HUES64 (cell line): ENCODE measurements at regions not wholly inside any gene's neighbourhood (a gene's known extent, or its start where the extent isn't known, plus 50 kb on each side); places are given as distances from the start of the nearest gene placed in this dataset.

Experiments
- H3K27ac ChIP-seq: 2 replicates; pipeline ENCODE4 v1.7.0; 2013; ENCODE audit warnings: low read depth, low read length, inconsistent platforms
- H3K27me3 ChIP-seq: 2 replicates; pipeline ENCODE4 v1.6.1; 2013; ENCODE audit warnings: mild to moderate bottlenecking, low read length; ENCODE audit not compliant: insufficient read depth
- H3K36me3 ChIP-seq: 2 replicates; pipeline ENCODE4 v1.6.1; 2013; ENCODE audit warnings: mild to moderate bottlenecking, low read length; ENCODE audit not compliant: insufficient read depth
- H3K4me1 ChIP-seq: 2 replicates; pipeline ENCODE4 v1.6.1; 2013; ENCODE audit warnings: mild to moderate bottlenecking, low read length, moderate library complexity; ENCODE audit not compliant: insufficient read depth
- H3K4me3 ChIP-seq: 2 replicates; pipeline ENCODE4 v1.5.1; 2013; ENCODE audit warnings: mild to moderate bottlenecking, low read length, moderate library complexity
- H3K9ac ChIP-seq: 2 replicates; pipeline ENCODE4 v1.6.1; 2013; ENCODE audit warnings: mild to moderate bottlenecking, low read depth, low read length
- H3K9me3 ChIP-seq: 2 replicates; pipeline ENCODE4 v1.6.1; 2013; ENCODE audit warnings: low read depth, low read length; ENCODE audit not compliant: insufficient read depth
- WGBS: fragments of 150-250, 120-280 bp; methylation state at CpG from one replicate; pipeline ENCODE4 v1.1.7; 2013; ENCODE audit warnings: missing lambda C conversion rate; 5-methylcytosine and 5-hydroxymethylcytosine counted together

GRCh38 chr1:184813528-184814089 lies 59.0 kb upstream of the EDEM3 start:
- H3K27ac ChIP-seq, result no peak overlapping the region
- peaks cover 44% of the 10 kb centered on the region for H3K9me3 ChIP-seq
- H3K27me3 ChIP-seq, result no peaks in the 10 kb centered on the region
- WGBS, result 89% methylated on average over 2 of the region's 2 CpGs
- H3K9ac ChIP-seq, result no peak overlapping the region
- H3K36me3 ChIP-seq, result peaks cover 21% of the 10 kb centered on the region
- H3K4me1 ChIP-seq, result no peaks in the 10 kb centered on the region
- H3K4me3 ChIP-seq, result no peak overlapping the region

GRCh38 chr1:184811439-184812111 lies 56.9 kb upstream of the EDEM3 start:
- H3K36me3 ChIP-seq, result peaks cover 17% of the 10 kb centered on the region
- H3K27ac ChIP-seq, result no peak overlapping the region
- H3K4me1 ChIP-seq, result no peaks in the 10 kb centered on the region
- no peak overlapping the region for H3K9ac ChIP-seq
- 96% methylated on average over 18 of the region's 19 CpGs for WGBS
- H3K27me3 ChIP-seq, result no peaks in the 10 kb centered on the region
- H3K4me3 ChIP-seq, result no peak overlapping the region
- H3K9me3 ChIP-seq, result peaks cover 42% of the 10 kb centered on the region

DNA sequence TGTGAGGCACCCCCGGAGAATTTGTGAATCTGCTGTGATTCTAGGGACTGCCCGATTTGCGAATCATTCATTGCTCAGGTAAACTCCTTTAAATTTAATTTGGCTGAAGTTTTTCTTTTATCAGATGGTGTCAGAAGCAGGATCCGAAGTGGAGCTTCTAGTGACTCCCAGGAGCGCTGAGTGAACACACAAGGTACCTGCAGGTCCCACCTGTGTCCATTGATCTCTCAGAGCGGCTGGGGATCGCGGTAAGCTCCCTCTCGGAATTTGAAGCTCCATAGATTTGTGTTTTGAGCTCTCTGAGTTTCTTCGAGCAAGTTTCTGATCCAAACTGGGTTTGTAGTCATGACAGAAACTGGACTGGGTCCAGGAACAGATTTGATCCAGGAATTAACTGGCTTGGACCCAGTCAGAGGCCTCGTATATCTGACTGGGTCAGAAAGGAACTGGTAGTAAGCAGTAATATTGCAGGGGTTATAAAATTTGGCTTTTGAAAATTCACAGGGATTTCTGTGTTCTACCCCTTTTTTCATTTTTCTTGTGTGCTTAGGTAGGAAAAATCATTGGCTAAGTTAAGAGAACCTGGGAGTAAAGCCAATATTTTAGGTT lies 56.2 kb upstream of the EDEM3 start:
- peaks cover 37% of the 10 kb centered on the region for H3K9me3 ChIP-seq

GRCh38 chr1:184806296-184806721 lies 51.7 kb upstream of the EDEM3 start:
- Histone ChIP-seq H3K27me3 (no peaks in the 10 kb centered on the region), H3K36me3 (no peaks in the 10 kb centered on the region), H3K4me3 (no peak overlapping the region), H3K4me1 (no peaks in the 10 kb centered on the region), H3K27ac (no peak overlapping the region), H3K9ac (no peak overlapping the region), H3K9me3 (no peaks in the 10 kb centered on the region)
- 91% methylated on average over 5 of the region's 5 CpGs for WGBS

More for the DNA sequence above, 56.2 kb upstream of the EDEM3 start:
- Histone ChIP-seq H3K27ac (no peak overlapping the region), H3K36me3 (peaks cover 17% of the 10 kb centered on the region), H3K27me3 (no peaks in the 10 kb centered on the region), H3K9ac (no peak overlapping the region), H3K4me1 (no peaks in the 10 kb centered on the region), H3K4me3 (no peak overlapping the region)
- 88% methylated on average over 11 of the region's 11 CpGs for WGBS

DNA sequence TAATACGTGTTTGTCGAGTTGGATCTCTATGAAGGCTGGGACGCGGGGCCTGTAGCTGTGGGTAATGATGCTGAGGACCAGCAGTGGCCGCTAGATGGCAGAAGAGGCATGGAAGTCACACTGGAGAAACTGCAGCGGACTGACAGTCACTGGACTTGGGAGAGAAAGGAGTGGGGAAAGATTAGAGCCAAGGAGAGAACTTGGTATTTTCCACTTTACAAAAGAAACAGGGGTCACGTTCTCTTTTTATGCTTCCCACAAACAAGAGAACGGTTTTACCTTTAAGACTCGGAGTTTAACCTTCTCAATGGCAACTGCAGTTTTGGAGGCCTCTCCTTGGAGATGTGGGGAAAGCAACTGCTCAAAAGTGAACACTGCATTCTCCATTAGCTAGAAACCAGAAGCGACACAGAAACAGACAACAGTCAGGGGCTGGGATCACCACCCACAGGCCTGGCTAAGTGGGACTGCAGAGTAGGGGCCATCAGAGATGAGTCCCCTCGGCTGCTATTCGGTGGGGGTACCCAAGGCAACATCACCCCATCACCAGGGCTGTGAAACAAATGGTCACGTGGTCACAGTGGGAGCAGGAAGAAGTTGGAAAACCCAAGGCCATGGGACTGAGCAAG lies 51.1 kb upstream of the EDEM3 start:
- H3K36me3 ChIP-seq, result no peaks in the 10 kb centered on the region
- no peak overlapping the region for H3K27ac ChIP-seq
- H3K9me3 ChIP-seq, result no peaks in the 10 kb centered on the region
- H3K4me3 ChIP-seq, result no peak overlapping the region
- H3K9ac ChIP-seq, result no peak overlapping the region
- no peaks in the 10 kb centered on the region for H3K4me1 ChIP-seq
- WGBS, result 40% methylated on average over 13 of the region's 13 CpGs
- H3K27me3 ChIP-seq, result no peaks in the 10 kb centered on the region
